DMS153 (cell line): ENCODE measurements at regions not wholly inside any gene's neighbourhood (a gene's known extent, or its start where the extent isn't known, plus 50 kb on each side); places are given as distances from the start of the nearest gene placed in this dataset.
"Not testable (repeated sequence)": the region's sequence is repeated elsewhere in the genome, so short reads cannot be mapped to it uniquely, and the experiment has no call there.

Experiments
- DNase-seq: peaks from one replicate; lab custom pipeline; 2025; lab: John Stamatoyannopoulos, UW

- no peak for DNase-seq
These were observed 225.7 kb downstream of the TOMM20 start for GRCh38 chr1:234902774-234903547.

- no peak for DNase-seq
These were observed 227.1 kb downstream of the TOMM20 start for GRCh38 chr1:234901491-234902049.

GRCh38 chr1:234900595-234900994 lies 228.0 kb downstream of the TOMM20 start:
- DNase-seq = no peak

DNA sequence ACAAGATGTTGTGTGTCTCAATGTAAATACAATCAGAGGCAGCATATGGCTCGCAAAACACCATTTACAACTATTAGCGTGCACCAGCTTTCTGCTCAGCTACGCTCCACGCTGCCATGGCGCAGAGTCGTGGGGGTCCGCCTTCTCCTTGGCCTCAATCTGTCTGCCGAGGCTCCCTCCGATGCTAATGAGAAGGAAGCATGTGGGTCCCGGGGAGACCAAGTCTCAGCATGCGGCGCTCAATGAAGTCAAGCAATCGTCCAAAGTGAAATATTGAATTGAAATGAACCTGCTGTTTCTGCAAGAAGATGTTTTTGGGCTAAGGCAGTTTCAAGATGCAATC lies 228.9 kb downstream of the TOMM20 start:
- no peak for DNase-seq

- peak; percentile 77 for DNase-seq
These were observed 229.5 kb downstream of the TOMM20 start for GRCh38 chr1:234899041-234899729.

GRCh38 chr1:234898455-234899033 lies 230.1 kb downstream of the TOMM20 start:
- no peak for DNase-seq

DNA sequence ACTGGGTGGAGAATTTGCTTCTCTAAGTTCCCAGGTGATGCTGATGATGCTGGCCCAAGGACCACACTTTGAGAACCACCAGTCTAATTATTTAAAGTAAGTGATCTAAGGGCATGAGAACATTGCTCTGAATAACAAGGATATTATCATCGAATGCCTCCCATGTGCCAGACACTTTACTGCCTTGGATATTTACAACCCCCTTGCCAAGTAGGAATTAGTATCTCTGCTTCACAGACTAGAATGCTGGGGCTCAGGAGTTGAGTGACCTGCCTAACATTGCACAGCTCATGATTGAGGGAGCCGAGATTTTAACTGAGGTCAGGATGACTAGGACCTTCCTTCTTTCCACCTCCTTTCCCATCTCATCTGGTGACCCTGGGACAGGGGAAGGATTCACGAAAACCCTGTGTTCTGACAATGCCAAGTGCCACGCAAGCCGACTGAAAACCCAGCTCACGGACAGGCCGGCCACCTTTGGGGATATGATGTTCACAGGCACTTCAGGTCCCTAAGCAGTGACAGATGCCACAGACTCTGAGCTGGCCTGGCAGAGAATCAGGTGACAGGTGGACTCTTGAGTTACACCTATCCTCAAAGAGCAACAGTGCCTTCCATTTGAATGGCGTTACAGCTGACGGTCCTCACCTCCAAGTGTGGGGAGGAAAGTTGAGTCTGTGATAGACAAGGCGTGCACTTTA lies 230.7 kb downstream of the TOMM20 start:
- no peak for DNase-seq

- no peak for DNase-seq
These were observed 231.3 kb downstream of the TOMM20 start for GRCh38 chr1:234897390-234897749.

- DNase-seq = no peak
These were observed 231.9 kb downstream of the TOMM20 start for GRCh38 chr1:234896477-234897389.

GRCh38 chr1:234893725-234894630 lies 234.7 kb downstream of the TOMM20 start:
- peak; percentile 82 for DNase-seq

DNA sequence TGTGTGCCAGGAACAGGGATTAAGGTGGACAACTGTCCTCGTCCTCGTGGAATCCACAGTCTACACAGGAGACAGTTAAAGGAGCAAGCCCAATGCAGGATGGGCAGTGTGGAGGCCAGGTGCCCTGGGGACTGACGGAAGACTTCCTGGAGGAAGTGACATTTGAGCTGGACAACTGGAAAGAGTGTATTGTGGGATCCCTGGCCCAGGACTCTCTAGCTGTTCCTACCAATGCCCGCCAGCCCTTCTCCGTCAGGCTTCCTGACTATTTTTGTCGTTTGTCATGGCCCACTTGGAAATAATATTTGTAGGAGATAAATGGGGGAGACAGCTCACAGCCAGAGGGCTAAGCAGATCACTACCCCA lies 235.3 kb downstream of the TOMM20 start:
- no peak for DNase-seq

DNA sequence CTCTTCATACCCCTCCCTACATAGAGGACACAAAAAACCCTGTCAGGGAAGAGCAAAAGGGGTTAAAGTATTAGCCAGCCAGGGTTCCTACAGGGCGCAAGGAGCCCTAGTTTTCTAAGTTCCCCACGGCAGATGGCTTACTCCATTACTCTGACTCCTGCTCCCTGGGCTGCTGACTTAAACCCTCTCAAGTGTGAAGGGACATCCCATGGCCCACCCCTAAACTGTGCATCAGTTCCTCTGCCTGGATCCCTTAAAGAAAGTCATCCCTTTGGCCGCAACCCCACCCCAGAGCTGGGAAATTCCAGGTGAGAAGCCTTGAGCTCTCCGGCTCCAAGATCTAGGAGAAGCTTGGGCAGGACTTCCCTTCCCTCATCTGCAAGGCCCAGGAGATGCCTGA lies 236.0 kb downstream of the TOMM20 start:
- DNase-seq = no peak

- no peak for DNase-seq
These were observed 237.2 kb downstream of the TOMM20 start for GRCh38 chr1:234891427-234891826.

GRCh38 chr1:234889643-234890042 lies 239.0 kb downstream of the TOMM20 start:
- DNase-seq = no peak

DNA sequence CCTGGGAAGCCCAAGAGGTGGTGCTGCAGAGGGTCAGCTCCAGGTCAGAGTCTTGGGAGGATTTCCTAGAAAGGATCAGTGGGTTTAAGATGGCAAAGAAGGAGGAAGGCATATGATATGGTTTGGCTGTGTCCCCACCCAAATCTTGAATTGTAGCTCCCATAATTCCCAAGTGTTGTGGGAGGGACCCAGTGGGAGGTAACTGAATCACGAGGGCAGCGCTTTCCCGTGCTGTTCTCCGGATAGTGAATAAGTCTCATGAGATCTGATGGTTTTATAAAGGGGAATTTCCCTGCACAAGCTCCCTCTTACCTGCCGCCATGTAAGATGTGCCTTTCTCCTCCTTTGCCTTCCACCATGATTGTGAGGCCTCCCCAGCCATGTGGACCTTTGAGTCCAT lies 240.4 kb downstream of the TOMM20 start:
- DNase-seq = not testable (repeated sequence)

GRCh38 chr1:234887016-234887900 lies 241.4 kb downstream of the TOMM20 start:
- DNase-seq = no peak

DNA sequence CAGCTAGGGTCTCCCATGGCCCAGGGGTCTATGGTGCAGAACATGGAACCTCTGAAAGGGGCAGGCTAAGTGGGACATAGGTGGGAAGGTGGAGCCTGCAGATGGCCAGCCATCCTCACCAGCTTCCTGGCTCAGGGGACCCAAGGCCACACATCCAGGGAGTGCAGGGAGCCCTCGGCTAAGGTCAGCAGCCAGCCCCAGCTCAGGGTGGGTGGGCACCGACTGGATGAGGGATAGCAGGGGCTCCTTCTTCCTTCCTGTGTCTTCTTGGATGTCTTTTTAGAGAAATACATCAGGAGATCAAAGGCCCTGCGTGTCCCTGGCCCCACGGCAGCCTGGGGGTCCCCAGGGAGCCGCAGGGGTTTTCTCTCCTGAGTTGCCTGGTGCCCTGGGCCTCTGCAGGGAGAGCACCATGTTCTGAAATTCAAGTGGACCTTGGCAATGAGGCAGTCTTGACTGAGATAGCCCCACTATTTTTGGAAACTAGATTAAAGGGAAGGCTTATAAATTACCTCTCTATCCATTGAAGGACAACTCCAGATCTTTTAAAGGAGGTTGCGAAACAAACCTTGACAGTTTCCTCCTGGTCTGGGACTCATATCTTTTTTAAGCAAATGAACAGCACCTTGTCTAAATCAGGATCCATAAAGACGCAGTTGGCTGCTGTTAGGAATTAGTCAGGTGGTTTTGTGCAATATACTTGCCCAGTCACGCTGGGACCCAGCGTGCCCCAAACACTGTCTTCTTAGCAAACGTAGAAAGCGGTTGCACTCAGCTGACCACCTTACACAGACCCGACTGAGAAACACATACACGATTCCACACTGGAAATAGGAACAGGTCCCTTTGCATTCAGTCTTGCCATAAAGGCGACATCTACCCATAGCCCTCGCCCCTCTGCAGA lies 242.3 kb downstream of the TOMM20 start:
- DNase-seq = no peak

DNA sequence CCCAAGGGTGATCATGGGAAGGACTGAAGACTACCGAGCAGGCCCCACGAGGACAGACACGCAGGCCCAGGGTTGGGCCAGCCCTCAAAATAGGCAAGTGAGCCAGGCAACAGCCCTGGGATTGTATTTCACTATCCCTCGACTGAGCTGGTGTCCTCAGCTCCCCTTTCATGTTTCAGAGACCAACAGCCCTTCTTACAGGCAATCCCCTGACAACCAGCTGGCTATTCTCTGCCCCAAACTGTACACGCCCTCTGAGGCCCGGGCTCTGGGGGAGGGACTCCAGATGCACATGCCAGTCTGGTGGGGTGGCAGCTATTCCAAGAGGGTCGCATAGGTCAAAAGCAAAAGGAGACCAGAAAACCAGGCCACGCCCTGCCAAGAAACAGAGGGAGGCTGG lies 243.0 kb downstream of the TOMM20 start:
- no peak for DNase-seq
